CD4-positive, CD25-positive, alpha-beta regulatory T cell (primary cell): ENCODE measurements at regions not wholly inside any gene's neighbourhood (a gene's known extent, or its start where the extent isn't known, plus 50 kb on each side); places are given as distances from the start of the nearest gene placed in this dataset.

Source experiments
- ATAC-seq, 2 donors: fragments of 150-1000 bp; cut with Tn5 transposase; one replicate each; pipeline ENCODE4 v1.10.0; 2021; ENCODE audit warnings: low read depth in 2 of 2, moderate number of reproducible peaks in 2 of 2, moderate library complexity in 1 of 2
- DNase-seq, 3 donors: peaks; one replicate each; pipeline versions ENCODE4 v3.0.0 to v3.0.0-alpha.2; 2012 to 2022; ENCODE audit warnings: mixed read lengths in 1 of 3
- H3K27ac ChIP-seq: one replicate; pipeline ENCODE4 v1.7.0; 2013; ENCODE audit warnings: mild to moderate bottlenecking, low read length; ENCODE audit not compliant: insufficient read depth, poor library complexity, severe bottlenecking
- H3K27me3 ChIP-seq: one replicate; pipeline ENCODE4 v1.7.0; 2013; ENCODE audit warnings: low read length; ENCODE audit not compliant: control insufficient read depth, insufficient read depth
- H3K36me3 ChIP-seq: one replicate; pipeline ENCODE4 v1.7.0; 2013; ENCODE audit warnings: mild to moderate bottlenecking, low read length, moderate library complexity; ENCODE audit not compliant: control insufficient read depth, insufficient read depth
- H3K4me1 ChIP-seq: 2 replicates; pipeline ENCODE4 v1.7.0; 2013; ENCODE audit warnings: mild to moderate bottlenecking, low read length; ENCODE audit not compliant: insufficient read depth, control insufficient read depth, poor library complexity, severe bottlenecking
- H3K4me3 ChIP-seq: one replicate; pipeline ENCODE4 v1.7.0; 2013; ENCODE audit warnings: low read depth, mild to moderate bottlenecking, low read length, moderate library complexity
- H3K9me3 ChIP-seq, 2 experiments: 1 replicate in 1 of 2; 2 replicates in 1 of 2; pipeline ENCODE4 v1.7.0; 2013; ENCODE audit warnings: low read length in 2 of 2, mild to moderate bottlenecking in 1 of 2, moderate library complexity in 1 of 2; ENCODE audit not compliant: control insufficient read depth in 2 of 2
- H3K27ac Mint-ChIP-seq, 3 donors: one replicate each; pipeline ENCODE4 v1.8.0; 2020 to 2022; ENCODE audit warnings: mild to moderate bottlenecking in 3 of 3, mixed read lengths in 3 of 3, moderate library complexity in 2 of 3
- H3K27me3 Mint-ChIP-seq: one replicate; pipeline ENCODE4 v1.8.0; 2022; ENCODE audit warnings: mild to moderate bottlenecking, mixed read lengths
- H3K36me3 Mint-ChIP-seq: one replicate; pipeline ENCODE4 v1.8.0; 2020; ENCODE audit warnings: mixed read lengths
- H3K4me1 Mint-ChIP-seq, 4 donors: one replicate each; pipeline ENCODE4 v1.8.0; 2020 to 2022; ENCODE audit warnings: mixed read lengths in 4 of 4, mild to moderate bottlenecking in 1 of 4
- H3K4me3 Mint-ChIP-seq, 4 donors: one replicate each; pipeline ENCODE4 v1.8.0; 2020 to 2022; ENCODE audit warnings: mild to moderate bottlenecking in 4 of 4, mixed read lengths in 4 of 4, moderate library complexity in 3 of 4
- H3K9me3 Mint-ChIP-seq, 7 donors: one replicate each; pipeline ENCODE4 v1.8.0; 2020 to 2022; ENCODE audit warnings: mixed read lengths in 7 of 7, mild to moderate bottlenecking in 3 of 7, moderate library complexity in 2 of 7

- ATAC-seq (peak; percentile 88 to 92), DNase-seq (peak; percentile 4 to 84 (median 56))
- peak overlapping the region; percentile 2 to 74 (median 48) for H3K4me3 Mint-ChIP-seq
- H3K36me3 ChIP-seq = no peaks in the 10 kb centered on the region
- H3K4me3 ChIP-seq = peak overlapping the region; percentile 58
- peaks cover 29 to 41% (median 34%) of the 10 kb centered on the region in 4 donors for H3K4me1 Mint-ChIP-seq
- H3K27ac Mint-ChIP-seq = peak overlapping the region in 2 of 3 donors; percentile 15 to 21
- peaks cover 2 to 5% (median 3%) of the 10 kb centered on the region in 7 donors for H3K9me3 Mint-ChIP-seq
- H3K27me3 Mint-ChIP-seq = no peaks in the 10 kb centered on the region
- H3K4me1 ChIP-seq = peaks cover 26% of the 10 kb centered on the region
- H3K36me3 Mint-ChIP-seq = no peaks in the 10 kb centered on the region
- H3K27me3 ChIP-seq = no peaks in the 10 kb centered on the region
- H3K27ac ChIP-seq = no peak overlapping the region
- H3K9me3 ChIP-seq = no peaks in the 10 kb centered on the region
These were observed 210.2 kb downstream of the TMEM200A start for GRCh38 chr6:130575971-130576370.

- Histone ChIP-seq H3K27me3 (no peaks in the 10 kb centered on the region), H3K9me3 (no peaks in the 10 kb centered on the region), H3K4me1 (peaks cover 26% of the 10 kb centered on the region), H3K27ac (no peak overlapping the region), H3K36me3 (no peaks in the 10 kb centered on the region), H3K4me3 (peak overlapping the region; percentile 33)
- DNase-seq (peak in 2 of 3 donors; percentile 45 to 66), ATAC-seq (peak in 1 of 2 donors; percentile 56)
- Mint-ChIP-seq H3K9me3 (peaks cover 0 to 5% (median 2%) of the 10 kb centered on the region in 7 donors), H3K36me3 (no peaks in the 10 kb centered on the region), H3K27ac (peak overlapping the region; percentile 4 to 70 (median 20)), H3K27me3 (no peaks in the 10 kb centered on the region), H3K4me3 (peak overlapping the region; percentile 2 to 72 (median 57)), H3K4me1 (peaks cover 29 to 41% (median 34%) of the 10 kb centered on the region in 4 donors)
These were observed 211.5 kb downstream of the TMEM200A start for GRCh38 chr6:130577178-130577919.

- Histone ChIP-seq H3K4me3 (no peak overlapping the region), H3K27ac (no peak overlapping the region), H3K27me3 (no peaks in the 10 kb centered on the region), H3K36me3 (no peaks in the 10 kb centered on the region), H3K9me3 (no peaks in the 10 kb centered on the region), H3K4me1 (peaks cover 26% of the 10 kb centered on the region)
- peaks cover 29 to 41% (median 34%) of the 10 kb centered on the region in 4 donors for H3K4me1 Mint-ChIP-seq
- no peak for ATAC-seq
- no peak overlapping the region for H3K27ac Mint-ChIP-seq
- no peak for DNase-seq
- H3K4me3 Mint-ChIP-seq = no peak overlapping the region
- H3K36me3 Mint-ChIP-seq = no peaks in the 10 kb centered on the region
- no peaks in the 10 kb centered on the region for H3K27me3 Mint-ChIP-seq
- H3K9me3 Mint-ChIP-seq = peaks cover 0 to 5% (median 2%) of the 10 kb centered on the region in 7 donors
These were observed 212.9 kb downstream of the TMEM200A start for GRCh38 chr6:130578713-130579112.

- peaks cover 0 to 9% (median 2%) of the 10 kb centered on the region in 7 donors for H3K9me3 Mint-ChIP-seq
- no peak for DNase-seq
- ATAC-seq = no peak
- H3K27me3 ChIP-seq = no peaks in the 10 kb centered on the region
- H3K9me3 ChIP-seq = no peaks in the 10 kb centered on the region
- H3K4me3 Mint-ChIP-seq = no peak overlapping the region
- no peaks in the 10 kb centered on the region for H3K4me1 ChIP-seq
- H3K4me3 ChIP-seq = no peak overlapping the region
- H3K27ac Mint-ChIP-seq = no peak overlapping the region
- H3K4me1 Mint-ChIP-seq = peaks cover 2 to 6% (median 4%) of the 10 kb centered on the region in 4 donors
- H3K27me3 Mint-ChIP-seq = no peaks in the 10 kb centered on the region
- H3K27ac ChIP-seq = no peak overlapping the region
- no peaks in the 10 kb centered on the region for H3K36me3 Mint-ChIP-seq
- no peaks in the 10 kb centered on the region for H3K36me3 ChIP-seq
These were observed 217.5 kb downstream of the TMEM200A start for GRCh38 chr6:130583268-130583667.

GRCh38 chr6:130585587-130585986 lies 219.8 kb downstream of the TMEM200A start:
- Histone ChIP-seq H3K27me3 (no peaks in the 10 kb centered on the region), H3K9me3 (no peaks in the 10 kb centered on the region), H3K4me3 (no peak overlapping the region), H3K27ac (no peak overlapping the region), H3K4me1 (no peaks in the 10 kb centered on the region), H3K36me3 (no peaks in the 10 kb centered on the region)
- peaks cover 0 to 7% (median 0%) of the 10 kb centered on the region in 7 donors for H3K9me3 Mint-ChIP-seq
- ATAC-seq = no peak
- H3K4me3 Mint-ChIP-seq = peak overlapping the region in 1 of 4 donors; percentile 1
- H3K27me3 Mint-ChIP-seq = no peaks in the 10 kb centered on the region
- H3K36me3 Mint-ChIP-seq = no peaks in the 10 kb centered on the region
- DNase-seq = no peak
- H3K27ac Mint-ChIP-seq = no peak overlapping the region
- H3K4me1 Mint-ChIP-seq = peaks cover 0 to 5% (median 1%) of the 10 kb centered on the region in 4 donors

GRCh38 chr6:130587778-130588520 lies 222.1 kb downstream of the TMEM200A start:
- Histone ChIP-seq H3K9me3 (peaks cover 0 to 3% of the 10 kb centered on the region in 2 experiments), H3K36me3 (no peaks in the 10 kb centered on the region), H3K4me3 (no peak overlapping the region), H3K4me1 (no peaks in the 10 kb centered on the region), H3K27me3 (no peaks in the 10 kb centered on the region), H3K27ac (no peak overlapping the region)
- ATAC-seq = no peak
- H3K27ac Mint-ChIP-seq = no peak overlapping the region
- H3K9me3 Mint-ChIP-seq = peaks cover 0 to 13% (median 5%) of the 10 kb centered on the region in 7 donors
- peaks cover 4% of the 10 kb centered on the region for H3K36me3 Mint-ChIP-seq
- no peak for DNase-seq
- H3K4me1 Mint-ChIP-seq = peaks cover 0 to 5% (median 1%) of the 10 kb centered on the region in 4 donors
- H3K4me3 Mint-ChIP-seq = no peak overlapping the region
- H3K27me3 Mint-ChIP-seq = peaks cover 1% of the 10 kb centered on the region

GRCh38 chr6:130593200-130593599 lies 227.4 kb downstream of the TMEM200A start:
- ATAC-seq (no peak), DNase-seq (no peak)
- Mint-ChIP-seq H3K4me3 (no peak overlapping the region), H3K36me3 (peaks cover 4% of the 10 kb centered on the region), H3K9me3 (peaks cover 0 to 10% (median 4%) of the 10 kb centered on the region in 7 donors), H3K27ac (no peak overlapping the region), H3K4me1 (no peaks in the 10 kb centered on the region), H3K27me3 (peaks cover 4% of the 10 kb centered on the region)
- peaks cover 0 to 3% of the 10 kb centered on the region in 2 experiments for H3K9me3 ChIP-seq
- no peak overlapping the region for H3K4me3 ChIP-seq
- H3K4me1 ChIP-seq = no peaks in the 10 kb centered on the region
- H3K36me3 ChIP-seq = no peaks in the 10 kb centered on the region
- H3K27ac ChIP-seq = no peak overlapping the region
- no peaks in the 10 kb centered on the region for H3K27me3 ChIP-seq
